K562 (cell line): ENCODE measurements at regions not wholly inside any gene's neighbourhood (a gene's known extent, or its start where the extent isn't known, plus 50 kb on each side); places are given as distances from the start of the nearest gene placed in this dataset.

Experiments used
- ATAC-seq: fragments of 200-7000 bp; cut with Tn5 transposase; 3 replicates; pipeline ENCODE4 v1.9.1; 2020; ENCODE audit warnings: moderate library complexity
- BruUV-seq: library from RNA; stranded (reverse); fragments of 400-500 nt; replicated peaks from 2 replicates; lab custom pipeline; 2021; lab: Mats Ljungman, UMichigan
- CTCF ChIA-PET: fragments of 300-600 bp; formaldehyde crosslinking; extraction: SDS; loops from one replicate; lab custom pipeline; 2021; ENCODE audit warnings: low intra/inter-chr PET ratio; lab: Yijun Ruan, JAX
- POLR2A ChIA-PET: fragments of 300-600, 350-650 bp; sonication (Branson Sonifier 250); formaldehyde crosslinking; extraction: SDS; loops from one replicate; lab custom pipeline; 2021; ENCODE audit warnings: antibody characterized with exemption, inconsistent platforms; lab: Yijun Ruan, JAX
- DNase-seq, 4 experiments: peaks; one replicate each; pipeline versions ENCODE4 v3.0.0 to v3.0.0-alpha.2; 2011 to 2018; ENCODE audit warnings: low spot score in 3 of 4, mixed read lengths in 3 of 4; ENCODE audit errors: extremely low read depth in 1 of 4
- FAIRE-seq: peaks from 2 replicates; lab custom pipeline; 2011; peaks lifted over from hg19 to GRCh38; lab: Jason Lieb, UNC
- H2AFZ ChIP-seq: 2 replicates; pipeline ENCODE4 v1.6.0; 2011; ENCODE audit warnings: low read depth, low read length, control low read depth, inconsistent platforms
- H3K27ac ChIP-seq: fragments of 200-600 bp; 3 replicates; pipeline ENCODE4 v1.8.0; 2011; ENCODE audit warnings: low read depth, mild to moderate bottlenecking, control low read depth, inconsistent platforms, low read length, moderate library complexity, mixed read lengths; ENCODE audit errors: extremely low read depth
- H3K27me3 ChIP-seq, 2 experiments: fragments of 300-600 bp in 1 of 2; 2 replicates in 1 of 2; 3 replicates in 1 of 2; pipeline versions ENCODE4 v1.6.0 to v1.8.0; 2011; ENCODE audit warnings: inconsistent platforms in 2 of 2, low read length in 2 of 2, mild to moderate bottlenecking in 1 of 2, mixed read lengths in 1 of 2, moderate library complexity in 1 of 2; ENCODE audit not compliant: control insufficient read depth in 2 of 2, insufficient read depth in 2 of 2
- H3K36me3 ChIP-seq: fragments of 300-600 bp; 3 replicates; pipeline ENCODE4 v1.8.0; 2011; ENCODE audit warnings: mild to moderate bottlenecking, low read length, inconsistent platforms; ENCODE audit not compliant: control insufficient read depth, insufficient read depth
- H3K4me1 ChIP-seq, 2 experiments: fragments of 200-600 bp in 1 of 2; replicated peaks in 1 of 2; 2 replicates in 1 of 2; 3 replicates in 1 of 2; pipeline versions ENCODE4 v1.5.1 to v1.8.0; 2011; ENCODE audit warnings: inconsistent platforms in 2 of 2, low read length in 2 of 2, mild to moderate bottlenecking in 1 of 2, mixed read lengths in 1 of 2, moderate library complexity in 1 of 2; ENCODE audit not compliant: control insufficient read depth in 2 of 2, insufficient read depth in 2 of 2
- H3K4me2 ChIP-seq: 2 replicates; pipeline ENCODE4 v1.6.1; 2011; ENCODE audit warnings: low read length, control low read depth, inconsistent platforms, mixed read lengths; ENCODE audit not compliant: insufficient read depth
- H3K4me3 ChIP-seq: fragments of 200-600 bp; sonication (generic), shearing (Covaris generic); 2 replicates; pipeline ENCODE4 v1.5.1; 2016; ENCODE audit warnings: control low read depth, inconsistent platforms
- H3K79me2 ChIP-seq: fragments of 200-600 bp; 3 replicates; pipeline ENCODE4 v1.8.0; 2011; ENCODE audit warnings: low read length, inconsistent platforms; ENCODE audit not compliant: control insufficient read depth, insufficient read depth
- H3K9ac ChIP-seq, 2 experiments: 2 replicates each; pipeline versions ENCODE4 v1.6.0 to v1.6.1; 2011; ENCODE audit warnings: low read depth in 2 of 2, low read length in 2 of 2, control low read depth in 1 of 2, inconsistent platforms in 1 of 2, mild to moderate bottlenecking in 1 of 2, mixed read lengths in 1 of 2; ENCODE audit not compliant: insufficient read depth in 1 of 2
- H3K9me1 ChIP-seq: one replicate; pipeline ENCODE4 v1.6.0; 2011; ENCODE audit warnings: inconsistent platforms, mild to moderate bottlenecking, low read length, moderate library complexity; ENCODE audit not compliant: control insufficient read depth, insufficient read depth
- H3K9me3 ChIP-seq: replicated peaks from 2 replicates; pipeline ENCODE4 v1.5.1; 2011; ENCODE audit warnings: low read depth, low read length, inconsistent platforms; ENCODE audit not compliant: control insufficient read depth, insufficient read depth
- H4K20me1 ChIP-seq: replicated peaks from 2 replicates; pipeline ENCODE4 v1.6.1; 2011; ENCODE audit warnings: low read length, inconsistent platforms, mixed read lengths; ENCODE audit not compliant: control insufficient read depth, insufficient read depth
- BRD9 ChIP-seq: fragments of 450-650 bp; IDR thresholded peaks from 2 replicates; pipeline ENCODE4 v1.6.1; 2018; ENCODE audit warnings: low read depth; ENCODE audit not compliant: partially characterized antibody
- HDAC3 ChIP-seq: fragments of 450-650 bp; IDR thresholded peaks from 2 replicates; pipeline ENCODE4 v1.6.1; 2018; ENCODE audit warnings: borderline replicate concordance, mild to moderate bottlenecking, moderate library complexity; ENCODE audit not compliant: partially characterized antibody
- HDAC8 ChIP-seq: fragments of 450-650 bp; IDR thresholded peaks from 2 replicates; pipeline ENCODE4 v1.6.1; 2016; ENCODE audit warnings: mild to moderate bottlenecking, missing genetic modification characterization, moderate library complexity, missing compliant biosample characterization
- HMG20A ChIP-seq: fragments of 450-650 bp; formaldehyde crosslinking; conservative IDR thresholded peaks from 2 replicates; pipeline ENCODE4 v1.4.0; 2020; ENCODE audit warnings: mild to moderate bottlenecking, mixed read lengths
- HMGN3 ChIP-seq: IDR thresholded peaks from 2 replicates; pipeline ENCODE4 v1.6.1; 2011; ENCODE audit warnings: borderline replicate concordance, low read depth, mild to moderate bottlenecking, mixed read lengths, low read length; ENCODE audit not compliant: insufficient read length; ENCODE audit errors: extremely low read depth
- MAFG ChIP-seq: fragments of 450-650 bp; conservative IDR thresholded peaks from 2 replicates; pipeline ENCODE4 v1.6.1; 2016; ENCODE audit warnings: missing genetic modification characterization, missing compliant biosample characterization
- ZBED1 ChIP-seq: IDR thresholded peaks from 2 replicates; pipeline ENCODE4 v1.6.1; 2014
- ZNF398 ChIP-seq: fragments of 250-450 bp; sonication (Bioruptor Pico); IDR thresholded peaks from 2 replicates; pipeline ENCODE4 v1.8.0; 2021; ENCODE audit warnings: moderate library complexity, mild to moderate bottlenecking, inconsistent platforms
- WGBS: fragments of 100-300 bp; shearing (Covaris generic); methylation state at CpG from one replicate; pipeline ENCODE4 v1.1.6; 2016; ENCODE audit warnings: low coverage, mixed read lengths; ENCODE audit not compliant: insufficient coverage; ENCODE audit errors: missing lambda C conversion rate; 5-methylcytosine and 5-hydroxymethylcytosine counted together
- in situ Hi-C: fragments of 300-500 bp; cut with MboI; formaldehyde crosslinking; loops from 4 replicates; pipeline ENCODE4 v1.15.0; 2018; ENCODE audit warnings: inconsistent platforms, mixed read lengths
- intact Hi-C: fragments of 100-400 bp; cut with micrococcal nuclease; formaldehyde crosslinking; loops from 2 replicates; pipeline ENCODE4 v1.14.2; 2022

- Histone ChIP-seq H4K20me1 (no peaks in the 10 kb centered on the region), H3K36me3 (no peaks in the 10 kb centered on the region), H3K9me1 (no peaks in the 10 kb centered on the region)
- no peak for FAIRE-seq
- ATAC-seq, result no peak
- TF ChIP-seq HDAC3, result no peak
- no peak for TF ChIP-seq BRD9
- no peak for TF ChIP-seq HMGN3
- no peak for TF ChIP-seq ZNF398 (CRISPR knock-in tag)
- TF ChIP-seq HMG20A (CRISPR knock-in tag), result no peak
- no peak for TF ChIP-seq MAFG (tag)
- no peak for TF ChIP-seq HDAC8 (tag)
- TF ChIP-seq ZBED1, result no peak
- TF ChIP-seq, all 486 proteins: peak for 0
- Histone ChIP-seq H3K4me1 (no peaks in the 10 kb centered on the region), H3K9ac (no peak overlapping the region), H2AFZ (no peak overlapping the region), H3K79me2 (no peaks in the 10 kb centered on the region), H3K9me3 (no peaks in the 10 kb centered on the region), H3K27me3 (no peaks in the 10 kb centered on the region), H3K27ac (no peak overlapping the region), H3K4me2 (no peak overlapping the region), H3K4me3 (no peak overlapping the region)
- WGBS, result 0% methylated on average over 2 of the region's 2 CpGs
- ChIA-PET CTCF (no interaction called here), POLR2A (no interaction called here)
- no peak for DNase-seq
- intact Hi-C loops, result no loop called here
- no TSS peak for BruUV-seq
- in situ Hi-C loops, result no loop called here
Measured at GRCh38 chr11:39209981-39210380, 2249.5 kb downstream of the LRRC4C start.
